Esophagus muscularis mucosa (tissue), 4 donors: ENCODE measurements at regions not wholly inside any gene's neighbourhood (a gene's known extent, or its start where the extent isn't known, plus 50 kb on each side); places are given as distances from the start of the nearest gene placed in this dataset.

Experiments
- CTCF ChIP-seq, 3 experiments: fragments of 200-600 bp in 2 of 3; fragments of 450-650 bp in 1 of 3; sonication (generic) in 2 of 3; IDR thresholded peaks; one replicate each; pipeline ENCODE4 v1.5.1; 2017 to 2019; ENCODE audit warnings: antibody characterized with exemption in 3 of 3, mild to moderate bottlenecking in 2 of 3, moderate library complexity in 1 of 3
- EP300 ChIP-seq: sonication (generic); formaldehyde crosslinking; IDR thresholded peaks from one replicate; pipeline ENCODE4 v1.6.1; 2017; ENCODE audit warnings: antibody characterized with exemption
- POLR2A ChIP-seq: fragments of 450-650 bp; IDR thresholded peaks from one replicate; pipeline ENCODE4 v1.6.1; 2017; ENCODE audit warnings: antibody characterized with exemption, moderate library complexity, mild to moderate bottlenecking, low read depth
- POLR2AphosphoS5 ChIP-seq, 2 donors: sonication (generic); formaldehyde crosslinking; IDR thresholded peaks; one replicate each; pipeline ENCODE4 v1.6.1; 2017; ENCODE audit warnings: antibody characterized with exemption in 2 of 2

- TF ChIP-seq CTCF (IDR thresholded peaks at IDR 0.05) = no peak
- no peak for TF ChIP-seq EP300
- no peak for TF ChIP-seq POLR2AphosphoS5 (IDR thresholded peaks at IDR 0.05)
- TF ChIP-seq POLR2A = no peak
Observed at GRCh38 chr4:169931964-169932363, 94.2 kb downstream of the MFAP3L start.
